ENCODE measurements at regions not wholly inside any gene's neighbourhood (a gene's known extent, or its start where the extent isn't known, plus 50 kb on each side); places are given as distances from the start of the nearest gene placed in this dataset.

DNA sequence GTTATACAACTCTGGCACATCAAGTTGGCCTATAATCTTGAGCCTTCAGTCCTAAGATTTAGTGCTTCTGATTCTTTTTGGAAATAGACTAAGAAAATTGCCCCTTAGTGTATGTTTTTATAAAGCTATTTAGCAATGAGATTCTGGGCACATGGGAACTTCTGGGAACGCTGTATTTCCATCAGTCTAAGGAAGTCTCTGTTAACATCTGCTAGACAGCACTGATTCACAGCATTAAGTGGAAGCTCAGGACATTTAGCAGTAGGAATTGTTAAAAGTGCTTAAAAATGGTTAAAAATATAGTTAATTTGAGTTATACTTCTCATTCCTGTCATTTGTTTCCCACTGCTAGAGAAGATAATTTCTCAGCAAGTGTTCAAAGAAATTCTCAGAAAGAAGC lies 579.1 kb downstream of the SLC16A7 start:
- ATAC-seq, result no peak
- no peaks in the 10 kb centered on the region for H3K36me3 Mint-ChIP-seq (ENCODE audit: low read depth)
- H3K4me3 Mint-ChIP-seq, result no peak overlapping the region
- H3K4me1 Mint-ChIP-seq, result no peaks in the 10 kb centered on the region
- DNase-seq, result no peak
- no peaks in the 10 kb centered on the region for H3K9me3 ChIP-seq (ENCODE audit: control insufficient read depth, low read length, poor library complexity, severe bottlenecking)
- H3K27ac Mint-ChIP-seq, result no peak overlapping the region
- no peaks in the 10 kb centered on the region for H3K27me3 Mint-ChIP-seq

DNA sequence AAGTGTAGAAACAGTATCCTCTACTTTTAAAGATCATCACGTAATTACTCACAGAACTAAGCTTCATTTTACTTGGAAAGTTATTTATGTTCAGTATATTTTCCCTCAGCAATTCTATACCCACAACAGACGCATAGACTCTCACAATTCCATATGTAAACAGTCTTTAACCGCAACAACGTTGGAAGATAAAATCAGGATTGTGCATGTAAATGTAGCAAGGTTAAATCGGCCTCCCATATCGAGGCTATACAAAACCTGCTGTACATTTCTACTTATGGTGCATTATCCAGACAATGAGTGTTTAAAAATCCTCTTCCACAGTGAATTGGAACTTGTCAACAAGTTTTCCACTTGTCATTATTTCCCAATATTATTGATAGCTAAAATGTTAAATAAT lies 581.1 kb downstream of the SLC16A7 start:
- ATAC-seq, result no peak
- Mint-ChIP-seq H3K27me3 (no peaks in the 10 kb centered on the region), H3K27ac (no peak overlapping the region), H3K4me3 (no peak overlapping the region), H3K36me3 (ENCODE audit: low read depth) (no peaks in the 10 kb centered on the region), H3K4me1 (no peaks in the 10 kb centered on the region)
- no peak for DNase-seq
- H3K9me3 ChIP-seq (ENCODE audit: control insufficient read depth, low read length, poor library complexity, severe bottlenecking), result no peaks in the 10 kb centered on the region

DNA sequence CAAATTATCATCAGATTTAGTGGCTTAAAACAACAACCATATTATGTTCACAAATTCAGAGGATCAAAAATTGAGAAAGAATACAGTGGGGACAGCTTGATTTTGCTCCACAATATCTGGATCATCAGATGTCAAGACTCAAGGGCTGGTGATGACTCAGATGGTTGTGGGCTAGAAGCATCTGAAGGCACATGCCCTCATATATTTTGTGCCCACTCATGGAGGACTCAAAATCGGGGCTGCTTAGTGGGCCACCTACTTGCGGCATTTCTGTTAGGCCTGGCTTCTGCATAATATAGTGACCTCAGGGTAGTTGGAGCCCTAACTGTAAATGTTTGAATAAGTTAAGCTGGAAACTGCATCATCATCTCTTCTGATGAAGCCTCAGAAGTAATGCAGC lies 584.5 kb downstream of the SLC16A7 start:
- H3K27me3 Mint-ChIP-seq, result no peaks in the 10 kb centered on the region
- DNase-seq, result no peak
- no peaks in the 10 kb centered on the region for H3K9me3 ChIP-seq (ENCODE audit: control insufficient read depth, low read length, poor library complexity, severe bottlenecking)
- H3K27ac Mint-ChIP-seq, result no peak overlapping the region
- ATAC-seq, result no peak
- H3K4me3 Mint-ChIP-seq, result no peak overlapping the region
- H3K4me1 Mint-ChIP-seq, result no peaks in the 10 kb centered on the region
- no peaks in the 10 kb centered on the region for H3K36me3 Mint-ChIP-seq (ENCODE audit: low read depth)

DNA sequence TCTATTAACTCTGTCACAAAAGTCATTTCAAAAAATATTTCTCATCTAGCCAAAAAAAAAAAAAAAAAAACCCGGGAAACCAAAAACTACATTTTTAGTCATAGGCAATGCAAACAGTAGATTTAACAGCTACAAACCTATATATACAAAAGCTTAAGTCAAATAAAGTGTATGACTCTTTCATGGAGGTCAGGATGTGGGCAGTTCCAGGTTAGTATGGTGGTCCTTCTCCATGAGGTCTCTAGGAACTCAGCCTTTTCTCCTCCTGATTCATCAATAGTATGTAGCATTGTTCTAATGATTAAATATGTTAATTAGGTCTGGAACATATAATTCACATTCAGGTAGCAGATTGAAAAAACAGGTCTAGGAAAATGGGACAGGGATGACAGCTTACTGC lies 586.5 kb downstream of the SLC16A7 start:
- Mint-ChIP-seq H3K27me3 (no peaks in the 10 kb centered on the region), H3K4me1 (no peaks in the 10 kb centered on the region)

DNA sequence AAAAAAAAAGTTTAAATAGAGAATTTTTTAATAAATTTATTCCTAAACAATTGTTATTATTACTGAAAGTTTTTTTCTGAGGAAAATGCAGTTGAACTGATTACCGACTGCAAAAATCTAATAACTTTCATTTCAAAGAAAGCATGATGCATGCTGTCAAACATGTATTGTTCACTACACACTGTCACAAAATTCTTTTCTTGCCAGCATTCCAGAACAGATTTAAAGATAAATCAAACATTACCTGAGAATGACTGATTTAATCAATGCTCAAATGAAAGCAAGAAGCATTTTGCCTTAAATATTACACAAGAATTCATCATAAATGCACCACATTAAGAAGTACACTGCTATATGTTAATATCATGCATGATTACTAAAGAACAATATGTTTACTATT lies 588.3 kb downstream of the SLC16A7 start:
- Mint-ChIP-seq H3K4me1 (no peaks in the 10 kb centered on the region), H3K27ac (no peak overlapping the region), H3K36me3 (ENCODE audit: low read depth) (no peaks in the 10 kb centered on the region), H3K27me3 (no peaks in the 10 kb centered on the region), H3K4me3 (no peak overlapping the region)
- DNase-seq (no peak), ATAC-seq (no peak)
- no peaks in the 10 kb centered on the region for H3K9me3 ChIP-seq (ENCODE audit: control insufficient read depth, low read length, poor library complexity, severe bottlenecking)

More for the DNA sequence above, 586.5 kb downstream of the SLC16A7 start:
- ATAC-seq (no peak), DNase-seq (no peak)
- H3K9me3 ChIP-seq (ENCODE audit: control insufficient read depth, low read length, poor library complexity, severe bottlenecking), result no peaks in the 10 kb centered on the region
- H3K36me3 Mint-ChIP-seq (ENCODE audit: low read depth), result no peaks in the 10 kb centered on the region
- no peak overlapping the region for H3K27ac Mint-ChIP-seq
- H3K4me3 Mint-ChIP-seq, result no peak overlapping the region

DNA sequence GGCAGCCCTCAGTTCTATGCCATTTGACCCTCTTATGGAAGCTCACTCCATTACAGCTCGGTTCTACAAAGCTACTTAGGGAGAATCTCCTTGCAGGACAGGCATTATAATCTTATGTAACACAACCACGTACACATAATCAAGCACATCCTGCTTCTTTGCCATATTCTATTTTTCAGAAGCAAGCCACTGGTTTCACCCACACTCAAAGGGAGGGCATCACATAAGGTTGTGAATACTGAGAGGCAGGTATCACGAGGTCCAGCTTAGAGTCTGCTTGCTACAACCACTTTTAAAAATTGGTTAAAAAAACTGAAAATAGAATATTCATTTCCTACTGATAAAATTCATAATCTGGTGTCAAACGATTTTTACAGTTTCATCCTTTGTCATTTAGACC lies 589.2 kb downstream of the SLC16A7 start:
- DNase-seq (no peak), ATAC-seq (no peak)
- no peaks in the 10 kb centered on the region for H3K9me3 ChIP-seq (ENCODE audit: control insufficient read depth, low read length, poor library complexity, severe bottlenecking)
- Mint-ChIP-seq H3K4me3 (no peak overlapping the region), H3K4me1 (no peaks in the 10 kb centered on the region), H3K27ac (no peak overlapping the region), H3K27me3 (no peaks in the 10 kb centered on the region), H3K36me3 (ENCODE audit: low read depth) (no peaks in the 10 kb centered on the region)

DNA sequence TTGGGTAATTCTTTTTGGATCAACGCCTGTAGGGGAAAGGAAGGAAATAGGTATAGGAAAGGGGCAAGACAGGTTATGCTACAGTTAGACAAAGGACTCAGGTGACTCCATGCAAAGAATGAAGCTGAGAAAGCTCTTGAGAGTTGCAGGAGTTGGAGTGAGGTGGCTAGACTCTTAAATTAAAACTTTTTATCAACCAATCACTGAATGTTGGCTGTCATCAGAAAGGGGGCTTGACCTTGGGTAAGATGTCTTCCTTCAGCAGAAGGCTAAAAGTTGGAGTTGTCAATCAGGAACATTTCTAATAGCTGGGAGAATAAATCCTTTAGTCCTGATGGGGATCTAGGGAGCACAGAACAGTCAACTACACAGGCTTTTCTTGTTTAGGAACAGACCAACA lies 595.4 kb downstream of the SLC16A7 start:
- Mint-ChIP-seq H3K4me3 (no peak overlapping the region), H3K27me3 (no peaks in the 10 kb centered on the region), H3K27ac (no peak overlapping the region), H3K36me3 (ENCODE audit: low read depth) (no peaks in the 10 kb centered on the region), H3K4me1 (no peaks in the 10 kb centered on the region)
- no peak for ATAC-seq
- no peaks in the 10 kb centered on the region for H3K9me3 ChIP-seq (ENCODE audit: control insufficient read depth, low read length, poor library complexity, severe bottlenecking)
- DNase-seq, result no peak

DNA sequence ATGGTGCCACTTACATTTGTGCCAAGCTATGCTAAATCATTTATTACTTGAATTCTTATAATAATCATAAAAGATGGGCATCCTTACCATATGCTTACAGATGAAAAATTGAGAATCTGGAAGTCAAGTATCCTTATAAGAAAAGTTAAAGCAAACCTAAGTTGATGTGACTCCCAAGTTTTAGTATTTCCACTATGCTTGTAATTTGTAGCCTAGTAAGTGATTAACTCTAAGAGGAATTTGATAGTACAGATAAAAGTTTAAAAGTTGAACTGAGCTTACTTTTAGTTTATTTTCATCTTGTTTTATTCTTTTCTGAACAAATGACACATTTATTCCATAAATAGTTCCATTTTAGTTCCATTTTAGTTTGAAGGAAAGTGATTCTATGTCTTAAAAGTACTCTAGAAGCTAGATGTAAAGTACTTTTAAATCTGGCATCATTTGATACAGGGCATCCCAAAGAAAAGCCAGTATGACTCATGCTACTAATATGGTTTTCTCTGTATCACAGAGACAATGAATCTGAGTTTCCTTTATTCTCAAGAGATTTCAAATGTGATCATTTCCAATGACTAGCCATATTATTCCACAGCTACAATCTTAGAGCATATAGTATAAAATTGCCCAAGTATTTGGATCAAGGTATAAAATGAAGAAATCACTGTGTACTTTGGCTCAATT lies 596.0 kb downstream of the SLC16A7 start:
- no peaks in the 10 kb centered on the region for H3K36me3 Mint-ChIP-seq (ENCODE audit: low read depth)
- H3K27ac Mint-ChIP-seq, result no peak overlapping the region
- H3K9me3 ChIP-seq (ENCODE audit: control insufficient read depth, low read length, poor library complexity, severe bottlenecking), result no peaks in the 10 kb centered on the region
- DNase-seq (no peak), ATAC-seq (no peak)
- H3K4me3 Mint-ChIP-seq, result no peak overlapping the region
- H3K4me1 Mint-ChIP-seq, result no peaks in the 10 kb centered on the region
- no peaks in the 10 kb centered on the region for H3K27me3 Mint-ChIP-seq

DNA sequence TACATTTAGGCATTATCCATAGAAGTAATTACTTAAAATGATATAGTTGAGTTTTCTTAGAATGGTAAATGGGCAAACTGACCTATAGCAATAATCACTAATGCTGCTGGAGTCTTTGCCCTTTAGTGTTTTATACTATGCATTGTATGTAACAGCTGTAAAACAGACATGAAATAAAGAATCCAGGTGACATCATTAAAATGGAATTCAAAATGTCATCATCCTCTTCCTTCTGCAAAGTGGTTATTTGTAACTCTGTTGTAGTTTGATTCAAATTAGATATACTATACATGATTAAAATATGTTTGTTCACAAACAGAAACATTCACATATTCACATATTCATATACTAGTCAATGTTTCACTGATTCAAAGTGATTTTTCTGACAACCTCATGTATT lies 598.8 kb downstream of the SLC16A7 start:
- Mint-ChIP-seq H3K4me3 (no peak overlapping the region), H3K27me3 (no peaks in the 10 kb centered on the region), H3K36me3 (ENCODE audit: low read depth) (no peaks in the 10 kb centered on the region), H3K4me1 (no peaks in the 10 kb centered on the region), H3K27ac (no peak overlapping the region)
- DNase-seq (no peak), ATAC-seq (no peak)
- no peaks in the 10 kb centered on the region for H3K9me3 ChIP-seq (ENCODE audit: control insufficient read depth, low read length, poor library complexity, severe bottlenecking)

DNA sequence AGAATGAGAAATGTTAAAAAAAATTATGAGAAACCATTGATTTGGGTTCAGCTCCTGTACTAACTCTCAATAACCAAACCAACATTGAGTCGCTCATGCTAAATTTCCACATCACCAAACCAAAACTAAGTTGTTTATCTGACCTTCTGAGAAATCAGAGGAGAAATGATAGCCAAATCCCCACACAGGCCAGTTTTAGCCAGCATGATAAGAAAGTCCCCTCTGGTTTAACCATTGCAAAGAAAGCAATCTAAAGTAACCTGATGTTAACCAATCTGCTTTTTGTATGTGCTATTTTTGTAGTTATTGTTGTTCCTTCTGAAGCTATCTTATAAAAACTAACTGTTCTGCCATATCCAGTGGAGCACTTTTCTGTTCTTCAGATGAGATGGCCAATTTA lies 599.7 kb downstream of the SLC16A7 start:
- Mint-ChIP-seq H3K27me3 (no peaks in the 10 kb centered on the region), H3K4me3 (no peak overlapping the region)
- ATAC-seq, result no peak

DNA sequence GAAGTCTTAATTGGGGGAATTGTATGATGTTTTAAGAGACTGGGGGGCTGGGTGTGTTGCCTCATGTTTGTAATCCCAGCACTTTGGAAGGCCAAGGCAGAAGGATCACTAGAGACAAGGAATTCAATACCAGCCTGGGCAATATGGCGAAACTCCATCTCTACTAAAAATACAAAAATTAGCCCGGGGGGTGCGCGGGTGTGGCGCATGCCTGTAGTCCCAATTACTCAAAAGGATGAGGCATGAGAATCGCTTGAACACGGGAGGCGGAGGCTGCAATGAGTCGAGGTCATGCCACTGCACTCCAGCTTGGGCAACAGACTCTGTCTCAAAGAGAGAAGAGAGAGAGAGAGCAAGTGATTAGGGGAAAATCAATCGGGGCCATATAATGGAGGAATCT lies 600.5 kb downstream of the SLC16A7 start:
- no peaks in the 10 kb centered on the region for H3K36me3 Mint-ChIP-seq (ENCODE audit: low read depth)
- no peak for DNase-seq
- H3K9me3 ChIP-seq (ENCODE audit: control insufficient read depth, low read length, poor library complexity, severe bottlenecking), result no peaks in the 10 kb centered on the region
- no peak overlapping the region for H3K4me3 Mint-ChIP-seq
- ATAC-seq, result no peak
- H3K4me1 Mint-ChIP-seq, result no peaks in the 10 kb centered on the region
- H3K27me3 Mint-ChIP-seq, result no peaks in the 10 kb centered on the region
- no peak overlapping the region for H3K27ac Mint-ChIP-seq

More for the DNA sequence above, 599.7 kb downstream of the SLC16A7 start:
- Mint-ChIP-seq H3K4me1 (no peaks in the 10 kb centered on the region), H3K36me3 (ENCODE audit: low read depth) (no peaks in the 10 kb centered on the region), H3K27ac (no peak overlapping the region)
- H3K9me3 ChIP-seq (ENCODE audit: control insufficient read depth, low read length, poor library complexity, severe bottlenecking), result no peaks in the 10 kb centered on the region
- no peak for DNase-seq

DNA sequence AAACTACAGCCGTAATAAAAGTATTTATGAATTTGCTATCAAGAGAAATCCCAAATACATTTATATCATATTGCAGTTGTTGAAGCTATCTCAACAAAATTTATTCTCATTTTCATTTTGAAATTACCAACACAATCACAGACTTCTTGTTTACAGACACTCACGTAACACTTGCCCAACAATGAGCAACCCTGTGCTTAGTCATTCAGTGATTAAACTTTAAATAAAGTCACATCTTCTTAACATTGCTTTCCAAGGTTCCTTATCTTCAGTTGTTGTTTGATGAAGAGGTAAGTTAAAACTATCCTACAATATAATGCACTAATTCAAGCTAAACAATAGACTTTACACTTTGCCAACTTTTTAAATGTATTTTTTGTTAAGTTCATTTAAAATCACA lies 601.8 kb downstream of the SLC16A7 start:
- no peaks in the 10 kb centered on the region for H3K36me3 Mint-ChIP-seq (ENCODE audit: low read depth)
- no peaks in the 10 kb centered on the region for H3K9me3 ChIP-seq (ENCODE audit: control insufficient read depth, low read length, poor library complexity, severe bottlenecking)
- no peak overlapping the region for H3K27ac Mint-ChIP-seq
- H3K4me3 Mint-ChIP-seq, result no peak overlapping the region
- DNase-seq, result no peak
- H3K4me1 Mint-ChIP-seq, result no peaks in the 10 kb centered on the region
- H3K27me3 Mint-ChIP-seq, result no peaks in the 10 kb centered on the region
- ATAC-seq, result no peak

DNA sequence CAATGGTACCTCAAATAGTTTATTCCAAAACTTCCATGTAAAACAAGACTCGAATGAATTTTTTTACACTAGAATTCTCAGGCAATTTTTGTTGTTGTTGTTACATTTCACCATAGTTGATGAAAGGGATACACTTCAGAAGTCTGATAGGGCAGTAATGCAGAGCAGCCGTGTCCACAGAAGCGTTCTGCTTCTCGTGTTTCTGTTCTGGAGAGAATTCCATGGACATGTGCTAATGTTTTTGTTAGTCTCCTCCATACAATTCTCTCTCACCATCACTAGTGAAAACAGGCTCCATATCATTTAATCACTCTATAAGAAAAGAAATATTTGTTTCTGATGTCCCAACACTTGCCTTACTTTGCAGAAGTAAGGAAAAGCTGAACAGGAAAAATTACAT lies 606.1 kb downstream of the SLC16A7 start:
- H3K27ac Mint-ChIP-seq, result no peak overlapping the region
- no peaks in the 10 kb centered on the region for H3K36me3 Mint-ChIP-seq (ENCODE audit: low read depth)
- ATAC-seq, result no peak
- no peaks in the 10 kb centered on the region for H3K4me1 Mint-ChIP-seq
- DNase-seq, result no peak
- no peak overlapping the region for H3K4me3 Mint-ChIP-seq
- H3K9me3 ChIP-seq (ENCODE audit: control insufficient read depth, low read length, poor library complexity, severe bottlenecking), result no peaks in the 10 kb centered on the region
- no peaks in the 10 kb centered on the region for H3K27me3 Mint-ChIP-seq

DNA sequence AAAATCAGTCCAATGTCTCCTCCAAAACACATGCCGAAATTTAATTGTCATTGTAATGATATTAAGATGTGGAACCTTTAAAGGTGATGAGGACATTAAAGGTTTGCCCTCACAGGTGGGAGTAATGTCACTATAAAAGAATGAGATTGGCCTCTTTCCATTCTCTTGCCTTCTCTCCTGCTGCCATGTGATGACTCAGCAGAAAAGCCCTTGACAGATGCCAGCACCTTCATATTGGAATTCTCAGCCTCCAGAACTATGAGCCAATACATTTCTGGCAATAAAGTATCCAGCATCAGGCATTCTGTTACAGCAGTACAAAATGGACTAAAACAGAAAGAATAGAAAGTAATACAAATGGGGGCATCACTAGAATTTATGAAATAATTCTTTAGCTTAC lies 609.7 kb downstream of the SLC16A7 start:
- DNase-seq (no peak), ATAC-seq (no peak)
- no peaks in the 10 kb centered on the region for H3K4me1 Mint-ChIP-seq
- H3K27ac Mint-ChIP-seq, result no peak overlapping the region
- no peaks in the 10 kb centered on the region for H3K36me3 Mint-ChIP-seq (ENCODE audit: low read depth)
- H3K9me3 ChIP-seq (ENCODE audit: control insufficient read depth, low read length, poor library complexity, severe bottlenecking), result no peaks in the 10 kb centered on the region
- H3K27me3 Mint-ChIP-seq, result no peaks in the 10 kb centered on the region
- no peak overlapping the region for H3K4me3 Mint-ChIP-seq
